Prostate gland (tissue), 2 donors: ENCODE measurements at regions not wholly inside any gene's neighbourhood (a gene's known extent, or its start where the extent isn't known, plus 50 kb on each side); places are given as distances from the start of the nearest gene placed in this dataset.

Experiments
- CTCF ChIP-seq, 4 experiments: fragments of 200-600 bp in 2 of 4; fragments of 450-650 bp in 2 of 4; sonication (generic) in 2 of 4; IDR thresholded peaks; 1 replicate in 3 of 4; 2 replicates in 1 of 4; pipeline ENCODE4 v1.5.1; 2016 to 2019; ENCODE audit warnings: antibody characterized with exemption in 4 of 4, mild to moderate bottlenecking in 2 of 4, moderate library complexity in 2 of 4
- POLR2A ChIP-seq: fragments of 450-650 bp; IDR thresholded peaks from one replicate; pipeline ENCODE4 v1.6.1; 2016; ENCODE audit warnings: antibody characterized with exemption, mild to moderate bottlenecking

- TF ChIP-seq CTCF (IDR thresholded peaks at IDR 0.05) = no peak
- no peak for TF ChIP-seq POLR2A
These were observed 67.5 kb upstream of the MRI1 start for GRCh38 chr19:13696839-13697238.
